ENCODE measurements at regions not wholly inside any gene's neighbourhood (a gene's known extent, or its start where the extent isn't known, plus 50 kb on each side); places are given as distances from the start of the nearest gene placed in this dataset.

DNA sequence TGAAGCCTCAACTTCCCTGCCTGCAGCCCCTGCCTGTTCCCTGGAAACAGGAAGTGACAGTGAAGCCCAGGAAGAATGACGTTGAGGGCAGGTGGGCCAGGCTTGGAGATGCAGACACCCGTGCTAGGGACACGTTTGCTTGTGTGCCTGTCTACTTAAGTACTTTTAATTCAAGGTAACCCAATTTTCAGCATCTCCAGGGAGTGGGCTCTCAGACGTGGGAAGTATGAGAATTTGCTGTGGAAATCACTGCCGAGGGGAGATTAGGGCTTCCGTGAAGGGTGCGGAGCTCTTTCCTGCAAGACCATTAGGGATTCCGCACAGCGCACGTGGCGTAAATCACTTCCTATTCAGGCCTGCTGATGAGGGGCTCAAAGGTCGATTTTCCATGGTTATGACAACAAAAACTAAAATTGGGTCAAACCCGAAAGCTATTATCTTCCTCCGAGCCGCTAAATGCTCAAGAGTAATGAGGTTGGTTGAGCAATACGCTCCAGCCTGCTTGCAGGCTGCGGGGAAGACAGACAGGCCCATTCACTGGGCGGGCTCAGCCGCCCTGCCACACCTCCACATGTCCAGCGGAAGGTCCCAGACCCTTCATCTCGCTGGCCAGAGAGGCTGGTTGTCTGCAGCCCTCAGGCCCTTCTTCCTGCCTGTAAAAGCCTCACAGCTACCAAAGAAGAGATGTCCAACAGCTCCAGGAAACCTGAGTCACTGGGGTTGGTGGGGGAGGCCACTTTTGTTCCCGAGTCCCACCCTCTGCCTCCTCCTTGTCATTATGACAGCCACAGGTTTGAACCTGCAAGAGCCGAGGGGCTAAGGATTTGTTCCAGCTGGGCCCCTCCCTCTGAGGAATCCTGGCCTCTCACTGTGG lies 109.9 kb downstream of the RBFOX3 start:
- no peak for DNase-seq

GRCh38 chr17:79498854-79499253 lies 112.0 kb downstream of the RBFOX3 start:
- no peak for DNase-seq

GRCh38 chr17:79497777-79498348 lies 113.0 kb downstream of the RBFOX3 start:
- no peak for DNase-seq

DNA sequence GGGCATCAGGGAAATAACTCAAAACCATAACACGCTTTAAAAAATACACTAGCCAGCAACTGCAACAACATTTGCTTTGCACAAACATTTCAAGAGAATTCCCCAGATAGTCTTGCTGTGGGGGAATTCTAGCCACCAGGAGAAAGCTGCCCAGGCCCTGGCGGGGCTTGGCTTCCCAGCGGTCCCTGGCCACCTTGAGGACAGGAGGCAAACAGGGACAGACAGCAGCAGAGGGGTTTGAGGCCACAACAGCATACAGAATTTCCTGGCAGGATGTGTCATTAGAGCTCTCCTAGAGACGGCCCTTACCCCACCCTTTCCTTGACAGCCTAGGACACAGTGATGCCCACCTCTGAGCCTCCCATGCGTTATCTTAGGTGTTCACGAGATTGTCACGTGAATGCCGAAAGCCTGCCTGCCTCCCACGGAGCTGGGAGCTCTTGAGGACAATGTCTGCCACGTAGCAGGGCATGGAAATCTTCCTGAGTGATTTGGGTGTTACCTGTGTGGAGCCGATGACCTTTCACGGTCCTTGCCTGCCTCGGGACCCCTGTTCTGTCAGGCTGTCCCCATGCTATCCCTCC lies 114.3 kb downstream of the RBFOX3 start:
- no peak for DNase-seq

GRCh38 chr17:79495665-79496064 lies 115.2 kb downstream of the RBFOX3 start:
- DNase-seq: no peak

- DNase-seq: no peak
Measured at GRCh38 chr17:79491006-79491405, 119.8 kb downstream of the RBFOX3 start.

- no peak for DNase-seq
Measured at GRCh38 chr17:79490530-79490929, 120.3 kb downstream of the RBFOX3 start.

GRCh38 chr17:79487149-79487548 lies 123.7 kb downstream of the RBFOX3 start:
- no peak for DNase-seq

DNA sequence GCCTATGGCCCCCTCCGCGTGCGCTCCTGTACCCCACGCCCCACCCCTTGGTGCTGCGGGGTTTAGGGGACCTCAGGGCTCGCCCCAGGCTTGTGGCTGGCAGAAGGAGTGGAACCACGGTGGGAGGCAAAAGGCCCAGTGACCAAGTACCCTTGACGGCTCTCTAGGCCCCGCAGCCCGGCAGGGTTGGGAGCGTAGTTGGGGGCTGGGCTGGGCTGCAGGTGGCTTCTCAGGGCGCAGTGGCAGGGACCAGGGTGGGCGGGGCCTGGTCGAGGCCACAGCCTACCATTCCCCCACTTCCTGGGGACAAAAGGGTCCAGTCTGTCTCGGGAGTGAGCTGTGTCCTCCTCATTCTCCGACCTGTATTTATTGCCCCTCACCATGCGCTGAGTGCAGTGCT lies 124.9 kb downstream of the RBFOX3 start:
- no peak for DNase-seq

GRCh38 chr17:79485419-79485985 lies 125.3 kb downstream of the RBFOX3 start:
- no peak for DNase-seq

DNA sequence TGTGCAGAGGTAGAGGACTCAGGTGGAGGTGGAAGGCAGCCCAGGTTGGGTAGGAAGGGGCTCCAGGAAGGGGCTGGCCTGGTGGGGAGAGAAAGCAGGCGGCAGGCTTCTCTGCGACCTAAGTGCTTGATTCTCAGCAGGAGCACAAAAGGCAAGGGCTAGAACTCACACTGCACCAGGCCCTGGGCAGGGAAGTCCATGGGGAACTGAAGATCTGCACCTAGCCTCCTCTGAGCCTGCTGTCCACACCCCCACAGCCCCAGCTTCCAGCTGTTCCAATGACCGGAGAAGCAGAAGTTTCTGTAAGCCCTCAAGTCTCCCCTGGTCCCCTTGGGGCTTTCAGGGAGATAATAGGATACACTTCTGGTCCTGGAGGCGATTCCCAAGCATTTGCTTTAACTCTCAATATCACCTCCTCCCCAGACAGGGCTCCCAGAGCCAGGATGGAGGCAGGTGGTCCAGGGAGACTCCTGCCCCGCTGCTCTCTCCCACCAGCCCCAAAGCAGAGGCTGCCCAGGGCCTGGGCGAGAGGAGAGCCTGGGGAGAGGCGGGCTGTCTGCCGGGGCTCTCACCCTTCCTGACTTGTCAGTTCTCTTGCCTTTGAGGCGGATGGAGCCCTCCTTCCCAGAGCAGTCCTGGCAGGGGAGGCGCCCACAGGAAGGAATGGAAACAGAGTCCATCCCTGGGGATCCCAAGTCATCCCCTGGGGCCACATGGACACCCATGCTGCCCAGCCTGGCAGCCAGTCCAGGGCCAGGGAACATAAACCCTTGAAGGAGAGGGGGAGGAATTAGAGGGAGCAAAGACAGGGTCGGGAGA lies 126.0 kb downstream of the RBFOX3 start:
- no peak for DNase-seq

- DNase-seq: no peak
Measured at GRCh38 chr17:79483842-79484241, 127.0 kb downstream of the RBFOX3 start.

DNA sequence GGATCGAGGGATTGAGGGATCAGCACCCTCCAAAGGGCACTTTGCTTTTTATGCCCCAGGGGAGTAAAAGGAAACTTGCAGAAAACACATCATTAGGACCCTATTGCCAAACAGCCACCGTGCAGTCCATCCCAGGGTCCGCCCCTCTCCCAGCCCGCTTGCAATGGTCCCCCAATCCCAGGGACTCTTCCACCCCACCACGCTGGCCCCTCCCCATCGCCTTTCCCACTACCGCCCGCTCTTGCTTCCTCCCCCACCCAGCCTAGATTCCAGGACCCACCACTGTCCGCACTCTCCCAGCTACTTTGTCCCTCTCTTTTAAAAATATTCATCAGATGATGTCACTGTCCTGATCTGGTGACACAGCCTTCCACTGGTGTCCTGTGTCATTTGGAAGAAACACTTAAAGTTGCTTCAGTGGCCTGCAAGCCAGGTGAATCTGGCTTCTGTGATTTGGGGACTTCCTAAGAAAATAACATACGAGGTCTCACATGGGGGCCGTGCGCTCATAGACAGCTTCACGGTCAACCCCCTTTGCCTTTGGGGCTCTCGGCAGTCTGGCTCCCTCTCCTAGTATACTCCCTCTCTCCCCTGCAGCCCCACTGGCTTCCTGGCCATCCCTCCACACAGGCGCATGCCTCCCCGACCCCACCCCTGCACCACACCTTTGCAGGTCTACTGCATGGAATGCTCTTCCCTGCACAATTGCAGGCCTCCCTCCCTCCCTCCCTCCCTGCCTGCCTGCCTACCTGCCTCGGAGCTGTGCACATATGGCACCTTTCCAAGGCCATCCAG lies 127.9 kb downstream of the RBFOX3 start:
- no peak for DNase-seq

DNA sequence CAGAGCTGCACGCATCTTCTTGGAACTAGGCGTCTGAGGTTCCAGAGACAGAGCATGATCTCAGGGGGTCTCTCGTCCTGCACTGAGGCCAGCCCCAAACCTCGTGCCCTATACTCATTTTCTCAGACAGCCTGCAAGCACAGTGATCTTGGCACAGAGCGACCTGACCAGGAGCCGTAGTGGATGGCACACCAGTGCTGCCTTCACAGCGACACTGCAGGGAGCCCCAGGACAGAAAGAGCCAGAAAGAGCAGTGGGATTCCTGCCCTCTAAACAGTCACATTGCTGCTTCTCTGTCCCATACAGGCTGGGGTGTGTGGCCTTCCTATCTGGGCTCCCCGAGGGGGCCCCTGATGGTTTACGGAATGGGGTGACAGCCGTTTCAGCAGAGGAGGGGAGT lies 131.0 kb downstream of the RBFOX3 start:
- no peak for DNase-seq

DNA sequence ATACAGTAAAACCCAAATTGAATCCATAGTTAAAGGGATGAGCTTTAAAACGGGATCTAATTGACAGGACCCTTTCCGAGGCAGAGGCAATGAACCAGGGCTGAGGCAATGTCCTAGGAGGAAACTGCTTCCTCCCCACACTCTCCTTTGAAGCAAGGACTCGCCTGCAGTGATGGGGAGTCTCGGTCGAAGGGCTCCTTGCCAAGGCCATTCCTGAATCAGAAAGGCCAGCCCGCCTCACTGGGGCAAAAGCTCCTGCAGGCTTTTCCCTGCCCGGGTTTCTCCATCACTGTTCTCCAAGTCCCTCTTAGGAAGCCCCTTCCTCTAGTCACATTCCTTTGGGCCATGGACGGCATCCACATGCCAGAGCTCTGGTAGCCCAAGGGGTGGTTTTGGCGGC lies 132.0 kb downstream of the RBFOX3 start:
- DNase-seq: no peak

GRCh38 chr17:79478051-79478461 lies 132.8 kb downstream of the RBFOX3 start:
- DNase-seq: no peak

GRCh38 chr17:79476074-79476652 lies 134.7 kb downstream of the RBFOX3 start:
- no peak for DNase-seq

GRCh38 chr17:79473876-79474440 lies 136.9 kb downstream of the RBFOX3 start:
- no peak for DNase-seq

DNA sequence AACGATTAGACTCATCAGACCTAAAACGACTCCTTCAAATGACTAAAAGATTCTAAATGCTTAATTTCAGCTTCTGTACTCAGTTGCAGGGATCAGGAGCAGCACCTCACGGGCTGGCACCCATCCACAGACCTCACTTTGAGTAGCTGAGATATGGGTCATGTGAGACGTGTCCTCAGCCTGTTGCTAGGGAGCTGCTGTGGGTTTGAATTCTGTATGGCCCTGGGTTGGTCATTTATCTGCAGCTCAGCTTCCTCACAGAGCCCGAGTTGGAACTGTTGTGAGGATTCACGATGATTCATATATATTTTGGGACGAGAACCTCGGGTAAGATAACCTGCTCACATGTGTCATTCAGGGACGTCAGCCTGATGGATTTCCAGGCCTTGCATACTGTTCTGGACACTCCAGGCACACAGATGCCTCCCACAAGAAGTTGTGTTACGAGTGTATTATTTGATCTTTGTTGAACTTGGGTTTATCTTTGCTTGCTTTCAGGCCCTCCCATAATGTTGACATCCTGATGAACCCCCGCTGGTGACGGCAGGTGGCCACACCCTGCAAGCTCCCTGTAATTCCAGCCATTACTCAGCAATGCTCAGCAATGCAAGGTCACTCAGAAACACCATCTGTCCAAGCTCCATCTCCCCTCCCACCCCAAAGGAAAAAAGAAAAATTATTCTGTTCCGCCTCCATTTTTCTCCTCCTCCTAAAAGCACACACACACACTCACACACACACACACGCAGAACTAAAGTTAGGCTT lies 137.6 kb downstream of the RBFOX3 start:
- no peak for DNase-seq

GRCh38 chr17:79470754-79471153 lies 140.1 kb downstream of the RBFOX3 start:
- DNase-seq: no peak

DNA sequence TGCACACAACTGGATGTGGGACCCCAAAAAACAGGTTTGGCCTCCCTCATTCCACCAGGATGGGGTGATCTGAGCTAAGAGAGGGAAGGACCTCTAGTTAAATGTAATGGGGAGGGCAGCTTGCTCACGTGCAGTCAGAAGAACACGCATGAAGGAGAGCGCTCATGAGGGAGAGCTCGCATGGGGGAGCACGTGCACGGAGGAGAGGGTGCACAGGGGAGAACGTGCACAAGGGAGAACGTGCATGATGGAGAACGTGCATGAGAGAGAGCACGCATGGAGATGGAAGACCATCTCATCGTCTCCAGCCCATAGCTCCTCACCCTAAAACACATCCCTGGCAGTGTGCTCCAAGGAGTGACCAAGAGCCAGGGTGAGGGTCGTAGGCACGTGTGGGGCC lies 141.2 kb downstream of the RBFOX3 start:
- DNase-seq: no peak
